ENCODE measurements at regions not wholly inside any gene's neighbourhood (a gene's known extent, or its start where the extent isn't known, plus 50 kb on each side); places are given as distances from the start of the nearest gene placed in this dataset.

DNA sequence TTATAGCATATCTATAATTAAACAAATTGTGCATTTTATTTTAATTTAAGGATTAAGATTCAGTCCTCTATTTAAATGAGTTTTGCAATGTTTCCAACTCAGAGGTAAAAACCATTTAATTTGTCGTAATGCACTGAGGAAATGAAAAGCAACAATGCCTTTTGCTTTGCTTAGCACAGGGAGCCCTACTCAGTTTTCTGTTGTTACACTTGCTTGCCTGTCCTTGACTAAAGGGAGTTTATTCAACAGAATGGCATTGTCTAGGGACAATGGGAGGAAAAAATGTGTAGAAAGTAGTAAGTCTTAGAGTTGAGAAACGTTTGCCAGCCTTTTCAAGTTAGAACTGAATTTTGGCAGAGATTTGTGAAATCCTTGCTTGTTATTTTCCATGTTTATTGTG, 734.2 kb upstream of the ANO3 start:
- Histone ChIP-seq H3K79me2 (ENCODE audit: control insufficient read depth, insufficient read depth, low read length) (no peaks in the 10 kb centered on the region), H3K4me2 (ENCODE audit: control insufficient read depth, extremely low read depth, insufficient read depth, low read depth, low read length) (no peak overlapping the region), H3K4me1 (ENCODE audit: control insufficient read depth, extremely low read depth, insufficient read depth, low read length) (no peaks in the 10 kb centered on the region), H3K27me3 (ENCODE audit: control insufficient read depth, extremely low read depth, insufficient read depth, low read length) (no peaks in the 10 kb centered on the region), H3K36me3 (ENCODE audit: control insufficient read depth in 2 of 2, extremely low read depth in 1 of 2, insufficient read depth in 2 of 2, low read length in 2 of 2) (no peaks in the 10 kb centered on the region), H3K4me3 (ENCODE audit: control insufficient read depth in 2 of 3, extremely low read depth in 1 of 3, insufficient read depth in 2 of 3, low read depth in 1 of 3, low read length in 3 of 3) (no peak overlapping the region), H3K9ac (ENCODE audit: control insufficient read depth, extremely low read depth, insufficient read depth, low read length) (no peak overlapping the region), H2AFZ (ENCODE audit: control insufficient read depth, low read length) (peak overlapping the region; percentile 30), H3K27ac (ENCODE audit: control insufficient read depth, insufficient read depth, low read length) (no peak overlapping the region), H3K9me3 (ENCODE audit: control insufficient read depth, low read depth, low read length) (no peaks in the 10 kb centered on the region), H4K20me1 (ENCODE audit: control insufficient read depth, extremely low read depth, insufficient read depth, low read length) (no peaks in the 10 kb centered on the region), H3K9me1 (ENCODE audit: control insufficient read depth, extremely low read depth, insufficient read depth, low read length) (no peaks in the 10 kb centered on the region)
- TF ChIP-seq, protein P1, sequence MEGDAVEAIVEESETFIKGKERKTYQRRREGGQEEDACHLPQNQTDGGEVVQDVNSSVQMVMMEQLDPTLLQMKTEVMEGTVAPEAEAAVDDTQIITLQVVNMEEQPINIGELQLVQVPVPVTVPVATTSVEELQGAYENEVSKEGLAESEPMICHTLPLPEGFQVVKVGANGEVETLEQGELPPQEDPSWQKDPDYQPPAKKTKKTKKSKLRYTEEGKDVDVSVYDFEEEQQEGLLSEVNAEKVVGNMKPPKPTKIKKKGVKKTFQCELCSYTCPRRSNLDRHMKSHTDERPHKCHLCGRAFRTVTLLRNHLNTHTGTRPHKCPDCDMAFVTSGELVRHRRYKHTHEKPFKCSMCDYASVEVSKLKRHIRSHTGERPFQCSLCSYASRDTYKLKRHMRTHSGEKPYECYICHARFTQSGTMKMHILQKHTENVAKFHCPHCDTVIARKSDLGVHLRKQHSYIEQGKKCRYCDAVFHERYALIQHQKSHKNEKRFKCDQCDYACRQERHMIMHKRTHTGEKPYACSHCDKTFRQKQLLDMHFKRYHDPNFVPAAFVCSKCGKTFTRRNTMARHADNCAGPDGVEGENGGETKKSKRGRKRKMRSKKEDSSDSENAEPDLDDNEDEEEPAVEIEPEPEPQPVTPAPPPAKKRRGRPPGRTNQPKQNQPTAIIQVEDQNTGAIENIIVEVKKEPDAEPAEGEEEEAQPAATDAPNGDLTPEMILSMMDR (optimal IDR thresholded peaks at IDR 0.05 in 1 of 3, IDR thresholded peaks at IDR 0.05 in 1 of 3, conservative IDR thresholded peaks at IDR 0.05 in 1 of 3; ENCODE audit: extremely low read depth in 1 of 3, insufficient read depth in 2 of 3, low read length in 3 of 3), result no peak
- TF ChIP-seq EZH2 (IDR thresholded peaks at IDR 0.05; ENCODE audit: low read length), result no peak
- dilution Hi-C loops (cut with MboI; ENCODE audit: extremely low pct_ligation_motif_present, low sequenced_read_pairs), result no loop called here
- no peak for FAIRE-seq
- DNase-seq (ENCODE audit: low read depth, low spot score), result no peak

DNA sequence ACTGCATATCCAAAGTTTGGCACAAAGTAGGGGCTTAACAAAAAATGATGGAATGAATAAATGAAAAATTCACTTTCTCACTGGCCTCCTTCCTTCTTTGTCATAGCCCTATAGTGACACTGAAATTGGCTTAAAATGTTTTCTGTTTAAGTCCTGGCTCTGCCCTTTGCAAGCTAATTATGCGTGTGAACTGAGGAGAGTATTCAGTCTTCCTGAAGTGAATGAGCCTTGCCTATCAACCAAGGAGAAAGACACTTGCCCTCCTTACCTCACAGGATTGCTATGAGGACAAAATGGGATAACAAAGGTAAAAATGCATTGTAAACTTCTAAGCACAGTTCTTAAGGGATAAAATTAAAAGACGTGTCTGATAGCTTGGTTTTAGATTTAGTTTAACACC, 729.8 kb upstream of the ANO3 start:
- H3K36me3 ChIP-seq (ENCODE audit: control insufficient read depth in 2 of 2, extremely low read depth in 1 of 2, insufficient read depth in 2 of 2, low read length in 2 of 2), result no peaks in the 10 kb centered on the region
- dilution Hi-C loops (cut with MboI; ENCODE audit: extremely low pct_ligation_motif_present, low sequenced_read_pairs), result no loop called here
- no peak overlapping the region for H3K4me2 ChIP-seq (ENCODE audit: control insufficient read depth, extremely low read depth, insufficient read depth, low read depth, low read length)
- no peaks in the 10 kb centered on the region for H3K27me3 ChIP-seq (ENCODE audit: control insufficient read depth, extremely low read depth, insufficient read depth, low read length)
- no peaks in the 10 kb centered on the region for H3K9me1 ChIP-seq (ENCODE audit: control insufficient read depth, extremely low read depth, insufficient read depth, low read length)
- no peaks in the 10 kb centered on the region for H3K4me1 ChIP-seq (ENCODE audit: control insufficient read depth, extremely low read depth, insufficient read depth, low read length)
- no peaks in the 10 kb centered on the region for H4K20me1 ChIP-seq (ENCODE audit: control insufficient read depth, extremely low read depth, insufficient read depth, low read length)
- no peak for FAIRE-seq
- no peak overlapping the region for H3K9ac ChIP-seq (ENCODE audit: control insufficient read depth, extremely low read depth, insufficient read depth, low read length)
- no peak for DNase-seq (ENCODE audit: low read depth, low spot score)
- H3K27ac ChIP-seq (ENCODE audit: control insufficient read depth, insufficient read depth, low read length), result no peak overlapping the region
- no peak overlapping the region for H2AFZ ChIP-seq (ENCODE audit: control insufficient read depth, low read length)
- no peaks in the 10 kb centered on the region for H3K79me2 ChIP-seq (ENCODE audit: control insufficient read depth, insufficient read depth, low read length)
- no peaks in the 10 kb centered on the region for H3K9me3 ChIP-seq (ENCODE audit: control insufficient read depth, low read depth, low read length)
- H3K4me3 ChIP-seq (ENCODE audit: control insufficient read depth in 2 of 3, extremely low read depth in 1 of 3, insufficient read depth in 2 of 3, low read depth in 1 of 3, low read length in 3 of 3), result no peak overlapping the region
- TF ChIP-seq EZH2 (IDR thresholded peaks at IDR 0.05; ENCODE audit: low read length), result no peak
- TF ChIP-seq, protein P1 (optimal IDR thresholded peaks at IDR 0.05 in 1 of 3, IDR thresholded peaks at IDR 0.05 in 1 of 3, conservative IDR thresholded peaks at IDR 0.05 in 1 of 3; ENCODE audit: extremely low read depth in 1 of 3, insufficient read depth in 2 of 3, low read length in 3 of 3), result no peak

Data from keratinocyte (primary cell).